ENCODE measurements at regions not wholly inside any gene's neighbourhood (a gene's known extent, or its start where the extent isn't known, plus 50 kb on each side); places are given as distances from the start of the nearest gene placed in this dataset.

DNA sequence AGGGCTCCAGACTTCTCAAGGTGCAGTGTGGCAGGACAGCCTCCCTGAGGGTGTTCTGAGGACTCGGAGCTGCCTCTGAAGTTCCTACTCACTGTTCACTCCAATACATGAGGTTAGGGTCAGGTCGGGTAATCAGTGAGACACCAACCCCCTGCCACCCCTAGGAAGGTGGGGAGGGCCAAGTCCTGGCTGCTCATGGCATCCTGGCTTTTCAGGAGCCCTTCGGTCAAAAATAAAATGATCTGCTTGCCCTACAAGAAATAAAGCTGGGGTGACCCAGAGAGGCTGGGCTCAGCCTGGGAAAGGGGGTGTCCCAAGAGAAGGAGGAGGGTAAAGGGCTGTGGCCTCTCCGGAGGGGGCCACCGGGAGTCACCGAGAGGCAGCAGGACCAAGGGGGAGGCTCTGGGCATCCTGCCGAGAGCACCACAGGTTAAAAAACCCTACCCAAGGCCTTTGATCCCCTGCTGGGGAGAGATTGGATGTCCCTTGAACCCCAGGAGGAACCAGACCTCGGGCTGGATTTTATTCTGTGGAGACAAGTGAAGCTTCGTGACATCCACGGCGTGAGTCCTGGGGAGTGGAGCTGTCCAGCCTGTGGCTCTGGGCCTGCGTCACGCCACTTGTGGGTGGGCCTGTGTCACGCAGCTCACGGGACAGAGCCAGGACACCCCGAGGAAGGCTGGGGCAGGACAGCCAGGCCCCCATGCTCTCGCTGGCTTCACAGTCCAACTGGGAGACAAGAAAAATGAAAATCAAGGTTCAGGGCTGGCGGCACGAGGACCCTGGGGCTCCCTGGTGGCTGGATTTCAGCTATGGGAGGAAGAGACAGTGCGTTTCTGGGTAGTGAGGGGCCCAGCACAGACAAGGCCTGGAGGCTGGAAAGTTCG, 102.2 kb upstream of the FGF3 start:
- TF ChIP-seq CTCF (conservative IDR thresholded peaks at IDR 0.05; ENCODE audit: low read length) = no peak
- no peak overlapping the region for H3K4me3 ChIP-seq (ENCODE audit: low read length)
- DNase-seq (ENCODE audit: low read depth) = no peak

- no peak for TF ChIP-seq CTCF (conservative IDR thresholded peaks at IDR 0.05; ENCODE audit: low read length)
- no peak overlapping the region for H3K4me3 ChIP-seq (ENCODE audit: low read length)
- DNase-seq (ENCODE audit: low read depth) = no peak
Observed at GRCh38 chr11:69922015-69922595, 102.9 kb upstream of the FGF3 start.

GRCh38 chr11:69922596-69923111, 103.4 kb upstream of the FGF3 start:
- no peak overlapping the region for H3K4me3 ChIP-seq (ENCODE audit: low read length)
- no peak for DNase-seq (ENCODE audit: low read depth)
- no peak for TF ChIP-seq CTCF (conservative IDR thresholded peaks at IDR 0.05; ENCODE audit: low read length)

DNA sequence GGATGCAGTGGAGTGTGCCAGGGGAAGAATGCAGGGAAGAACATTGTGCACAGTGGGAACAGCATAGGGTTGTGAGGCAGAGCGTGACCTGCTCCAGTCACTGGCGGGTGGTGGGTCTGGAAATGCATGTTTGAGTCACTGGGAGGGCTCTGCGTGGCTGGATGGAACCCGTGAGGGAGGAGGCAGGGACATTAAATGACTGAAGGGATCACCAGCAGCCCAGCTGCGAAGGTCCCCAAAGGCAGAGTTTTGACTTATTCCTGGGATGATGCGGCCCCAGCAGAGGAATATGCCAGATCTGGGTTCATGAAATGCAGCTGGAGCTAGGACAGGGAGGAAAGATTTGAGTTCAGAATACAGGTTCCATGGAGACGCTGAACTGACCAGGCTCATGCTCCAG, 104.0 kb upstream of the FGF3 start:
- no peak for DNase-seq (ENCODE audit: low read depth)
- no peak for TF ChIP-seq CTCF (conservative IDR thresholded peaks at IDR 0.05; ENCODE audit: low read length)
- no peak overlapping the region for H3K4me3 ChIP-seq (ENCODE audit: low read length)

DNA sequence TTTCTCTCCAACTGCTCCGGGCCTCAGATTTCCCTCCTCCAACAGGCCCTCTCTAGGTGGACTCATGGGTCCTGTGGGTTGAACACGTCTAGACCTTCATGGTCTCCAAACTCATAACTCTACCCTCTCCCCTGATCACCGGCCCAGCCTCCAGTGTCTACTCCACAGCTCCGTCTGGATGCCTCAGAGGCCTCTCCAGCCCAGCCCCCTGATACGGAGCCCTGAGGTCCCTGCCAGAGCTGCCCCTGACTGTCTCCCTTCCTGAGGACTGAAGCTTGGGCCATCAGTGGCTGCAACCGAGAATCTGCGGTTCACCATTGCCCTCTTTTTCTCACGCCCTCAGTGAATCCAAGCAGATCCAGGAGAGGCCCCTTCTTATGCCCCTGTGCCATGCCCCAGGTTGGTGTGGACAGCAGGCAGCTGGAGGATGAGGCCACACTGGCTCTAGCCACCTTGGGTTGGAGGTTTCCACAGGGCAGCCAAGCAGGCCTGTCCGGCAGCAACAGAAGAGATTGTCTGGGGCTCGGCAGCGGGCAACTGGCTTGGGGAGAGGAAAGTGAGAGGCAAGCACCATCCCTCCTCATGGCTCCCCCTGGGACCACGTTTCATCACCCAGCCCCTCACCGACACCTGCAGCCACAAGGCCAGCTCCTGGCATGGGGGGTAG, 104.6 kb upstream of the FGF3 start:
- DNase-seq (ENCODE audit: low read depth) = no peak

More for the DNA sequence above, 104.6 kb upstream of the FGF3 start:
- no peak overlapping the region for H3K4me3 ChIP-seq (ENCODE audit: low read length)
- TF ChIP-seq CTCF (conservative IDR thresholded peaks at IDR 0.05; ENCODE audit: low read length) = no peak
